Prostate gland (tissue), 2 donors: ENCODE measurements at regions not wholly inside any gene's neighbourhood (a gene's known extent, or its start where the extent isn't known, plus 50 kb on each side); places are given as distances from the start of the nearest gene placed in this dataset.

Experiments
- DNase-seq: peaks from one replicate; pipeline ENCODE4 v3.0.0-alpha.2; 2019; ENCODE audit warnings: low spot score
- H3K27ac ChIP-seq, 2 donors: fragments of 200-600 bp; sonication (generic); 2 replicates each; pipeline ENCODE4 v1.5.1; 2017 to 2019
- H3K27me3 ChIP-seq: fragments of 200-600 bp; sonication (generic); replicated peaks from 2 replicates; pipeline ENCODE4 v1.5.1; 2019; ENCODE audit not compliant: insufficient read depth
- H3K36me3 ChIP-seq, 2 donors: fragments of 200-600 bp; sonication (generic); 1 replicate in 1 of 2; 2 replicates in 1 of 2; pipeline versions ENCODE4 v1.5.1 to v1.8.1; 2017 to 2019
- H3K4me1 ChIP-seq: fragments of 200-600 bp; sonication (generic); replicated peaks from 2 replicates; pipeline ENCODE4 v1.5.1; 2019
- H3K4me3 ChIP-seq, 2 donors: fragments of 200-600 bp; sonication (generic); 2 replicates each; pipeline ENCODE4 v1.5.1; 2017 to 2019
- H3K9me3 ChIP-seq: fragments of 200-600 bp; sonication (generic); 2 replicates; pipeline ENCODE4 v1.5.1; 2017
- POLR2A ChIP-seq: fragments of 450-650 bp; IDR thresholded peaks from one replicate; pipeline ENCODE4 v1.6.1; 2016; ENCODE audit warnings: antibody characterized with exemption, mild to moderate bottlenecking
- POLR2AphosphoS5 ChIP-seq: sonication (generic); formaldehyde crosslinking; IDR thresholded peaks from one replicate; pipeline ENCODE4 v1.6.1; 2017; ENCODE audit warnings: antibody characterized with exemption
- WGBS: methylation state at CpG from one replicate; pipeline ENCODE4 v1.1.5; 2018; 5-methylcytosine and 5-hydroxymethylcytosine counted together
- intact Hi-C: fragments of 100-400 bp; cut with DNase I; formaldehyde crosslinking; loops from one replicate; pipeline ENCODE4 v1.14.2; 2022
- TF ChIP-seq, protein P1 (sequence below), 4 experiments: fragments of 200-600 bp in 2 of 4; fragments of 450-650 bp in 2 of 4; sonication (generic) in 2 of 4; IDR thresholded peaks; 1 replicate in 3 of 4; 2 replicates in 1 of 4; pipeline ENCODE4 v1.5.1; 2016 to 2019; ENCODE audit warnings: antibody characterized with exemption in 4 of 4, mild to moderate bottlenecking in 2 of 4, moderate library complexity in 2 of 4

DNA sequence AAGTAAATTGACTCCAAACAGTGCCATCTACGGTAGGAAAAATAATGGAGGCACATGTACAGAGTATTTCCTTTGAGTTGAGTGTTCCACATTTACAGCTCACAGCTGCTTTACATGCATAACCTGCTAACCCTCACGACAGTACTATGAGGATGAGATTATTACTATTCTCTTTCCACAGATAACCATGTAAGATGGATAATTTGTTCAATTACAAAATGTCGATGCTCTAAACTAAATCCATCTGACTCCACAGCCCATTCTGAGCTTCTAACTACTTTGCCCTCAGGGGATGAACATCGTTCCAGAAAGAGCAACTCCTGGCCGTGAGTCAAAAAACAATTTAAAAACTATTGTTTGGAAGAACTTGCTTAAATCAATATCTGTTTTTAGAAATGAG is 330.4 kb upstream of the NWD2 start:
- intact Hi-C loops, result no loop called here
- Histone ChIP-seq H3K9me3 (no peaks in the 10 kb centered on the region), H3K4me3 (no peak overlapping the region), H3K4me1 (no peaks in the 10 kb centered on the region), H3K27me3 (no peaks in the 10 kb centered on the region), H3K27ac (no peak overlapping the region), H3K36me3 (no peaks in the 10 kb centered on the region)
- no peak for DNase-seq
- WGBS, result 37% methylated on average over 5 of the region's 5 CpGs
- TF ChIP-seq, protein P1, sequence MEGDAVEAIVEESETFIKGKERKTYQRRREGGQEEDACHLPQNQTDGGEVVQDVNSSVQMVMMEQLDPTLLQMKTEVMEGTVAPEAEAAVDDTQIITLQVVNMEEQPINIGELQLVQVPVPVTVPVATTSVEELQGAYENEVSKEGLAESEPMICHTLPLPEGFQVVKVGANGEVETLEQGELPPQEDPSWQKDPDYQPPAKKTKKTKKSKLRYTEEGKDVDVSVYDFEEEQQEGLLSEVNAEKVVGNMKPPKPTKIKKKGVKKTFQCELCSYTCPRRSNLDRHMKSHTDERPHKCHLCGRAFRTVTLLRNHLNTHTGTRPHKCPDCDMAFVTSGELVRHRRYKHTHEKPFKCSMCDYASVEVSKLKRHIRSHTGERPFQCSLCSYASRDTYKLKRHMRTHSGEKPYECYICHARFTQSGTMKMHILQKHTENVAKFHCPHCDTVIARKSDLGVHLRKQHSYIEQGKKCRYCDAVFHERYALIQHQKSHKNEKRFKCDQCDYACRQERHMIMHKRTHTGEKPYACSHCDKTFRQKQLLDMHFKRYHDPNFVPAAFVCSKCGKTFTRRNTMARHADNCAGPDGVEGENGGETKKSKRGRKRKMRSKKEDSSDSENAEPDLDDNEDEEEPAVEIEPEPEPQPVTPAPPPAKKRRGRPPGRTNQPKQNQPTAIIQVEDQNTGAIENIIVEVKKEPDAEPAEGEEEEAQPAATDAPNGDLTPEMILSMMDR (IDR thresholded peaks at IDR 0.05), result no peak
- TF ChIP-seq POLR2A (no peak), POLR2AphosphoS5 (no peak)

DNA sequence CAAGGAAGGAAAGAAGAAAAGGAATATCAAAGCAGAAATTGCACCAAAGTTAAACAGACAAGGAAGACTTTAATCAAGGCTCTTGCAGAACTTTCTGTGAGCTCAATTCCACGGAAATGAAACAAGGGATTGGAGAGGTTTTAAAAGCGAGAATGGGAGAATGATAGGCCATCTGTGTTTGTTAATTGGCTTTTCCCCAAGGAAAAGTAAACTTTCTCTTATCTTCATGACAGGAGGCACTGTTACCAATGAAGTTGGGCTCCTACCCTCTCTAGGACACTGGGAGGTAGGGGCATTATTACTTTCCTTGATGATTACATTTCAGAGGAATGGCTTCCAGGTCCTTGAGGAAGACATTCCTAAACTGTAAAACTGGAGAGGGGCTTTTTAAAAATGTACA is 328.8 kb upstream of the NWD2 start:
- H3K27ac ChIP-seq, result no peak overlapping the region
- no peak overlapping the region for H3K4me3 ChIP-seq
- WGBS, result 34% methylated on average over 2 of the region's 2 CpGs
- intact Hi-C loops, result no loop called here
- no peaks in the 10 kb centered on the region for H3K9me3 ChIP-seq
- no peak for DNase-seq
- no peaks in the 10 kb centered on the region for H3K36me3 ChIP-seq
- TF ChIP-seq POLR2A, result no peak
- no peak for TF ChIP-seq POLR2AphosphoS5
- TF ChIP-seq, protein P1 (IDR thresholded peaks at IDR 0.05), result no peak
- no peaks in the 10 kb centered on the region for H3K27me3 ChIP-seq
- H3K4me1 ChIP-seq, result no peaks in the 10 kb centered on the region

DNA sequence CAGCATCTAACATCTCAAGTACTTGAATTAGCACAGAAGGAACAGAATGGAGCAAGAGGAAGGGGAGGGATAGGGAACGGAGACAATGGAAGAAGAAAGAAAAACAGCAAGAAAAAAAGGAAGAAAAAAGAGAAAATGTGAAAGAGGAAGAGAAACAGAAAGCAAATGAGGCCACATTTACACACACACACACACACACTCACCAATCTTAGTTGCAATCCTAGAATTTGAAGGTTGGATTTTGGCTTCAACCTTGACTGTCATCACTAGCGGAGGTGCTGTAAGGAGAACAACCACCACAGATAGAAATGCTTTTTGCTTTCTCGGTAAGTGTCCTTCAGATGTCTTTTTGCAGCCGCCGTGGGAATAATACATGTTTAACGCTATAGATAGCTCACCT is 327.1 kb upstream of the NWD2 start:
- H3K4me3 ChIP-seq, result no peak overlapping the region
- H3K27me3 ChIP-seq, result no peaks in the 10 kb centered on the region
- no peaks in the 10 kb centered on the region for H3K4me1 ChIP-seq
- no peak for DNase-seq
- H3K27ac ChIP-seq, result no peak overlapping the region
- H3K36me3 ChIP-seq, result no peaks in the 10 kb centered on the region
- TF ChIP-seq POLR2AphosphoS5, result no peak
- no peak for TF ChIP-seq POLR2A
- TF ChIP-seq, protein P1 (IDR thresholded peaks at IDR 0.05), result no peak
- no peaks in the 10 kb centered on the region for H3K9me3 ChIP-seq
- intact Hi-C loops, result no loop called here
- WGBS, result 91% methylated on average over 6 of the region's 6 CpGs

DNA sequence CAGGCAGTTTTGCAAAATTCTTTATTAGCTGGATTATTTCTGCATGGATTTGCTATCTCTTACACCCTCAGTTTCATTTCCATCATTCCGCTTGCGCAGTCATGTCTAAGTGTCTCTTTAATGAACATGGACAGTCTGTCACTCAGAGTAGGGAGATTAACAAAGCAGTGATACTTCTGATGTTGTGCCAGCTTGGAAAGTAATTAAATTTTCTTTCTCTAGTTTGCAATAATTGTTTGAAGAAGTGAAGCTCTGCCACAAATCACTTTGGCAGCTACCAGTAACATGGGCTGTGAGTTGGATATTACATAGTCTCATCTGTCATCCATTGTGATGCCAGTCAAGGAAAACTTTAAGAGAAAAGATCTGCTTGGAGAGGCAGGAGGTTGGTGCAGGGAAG is 324.8 kb upstream of the NWD2 start:
- Histone ChIP-seq H3K27ac (no peak overlapping the region), H3K4me1 (no peaks in the 10 kb centered on the region), H3K27me3 (no peaks in the 10 kb centered on the region), H3K9me3 (no peaks in the 10 kb centered on the region), H3K36me3 (no peaks in the 10 kb centered on the region), H3K4me3 (no peak overlapping the region)
- no peak for DNase-seq
- WGBS, result 52% methylated on average over 2 of the region's 2 CpGs
- intact Hi-C loops, result no loop called here
- TF ChIP-seq POLR2AphosphoS5 (no peak), POLR2A (no peak)
- TF ChIP-seq, protein P1 (IDR thresholded peaks at IDR 0.05), result no peak

DNA sequence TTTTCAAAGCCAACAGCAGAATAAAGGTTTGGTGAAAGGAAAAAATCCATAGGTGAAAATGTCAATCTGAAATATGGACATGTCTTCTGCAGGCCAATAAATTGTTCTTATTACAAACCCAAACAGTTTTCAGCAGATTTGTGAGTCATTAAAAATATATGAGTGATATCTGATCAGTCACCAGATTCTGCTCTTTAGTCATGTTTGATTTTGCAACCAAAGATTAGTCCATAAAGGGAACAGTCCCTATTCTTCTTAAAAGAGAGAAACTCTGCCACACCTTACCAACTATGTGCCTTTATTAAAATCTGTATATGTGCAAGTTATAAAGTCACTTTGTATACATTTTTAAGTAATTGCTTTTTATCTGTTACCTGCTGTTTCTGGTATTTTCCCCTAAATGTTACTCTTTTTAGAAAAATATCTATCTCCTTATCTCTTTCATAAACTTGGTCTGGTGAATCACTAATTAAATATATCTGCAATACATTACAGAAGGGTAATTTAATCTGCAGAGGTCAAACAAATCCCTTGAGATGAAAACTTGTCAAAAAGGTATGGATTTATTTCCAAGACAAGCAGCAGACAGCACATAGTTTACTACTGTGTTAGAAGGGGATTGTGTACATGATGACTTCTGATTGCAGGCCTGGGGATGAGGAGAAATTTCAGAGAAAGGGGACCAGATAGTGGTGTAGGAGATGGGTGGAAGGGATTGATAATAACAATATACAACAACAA is 322.9 kb upstream of the NWD2 start:
- no peaks in the 10 kb centered on the region for H3K36me3 ChIP-seq

More for the DNA sequence above, 322.9 kb upstream of the NWD2 start:
- H3K27ac ChIP-seq, result no peak overlapping the region
- no peak overlapping the region for H3K4me3 ChIP-seq
- intact Hi-C loops, result no loop called here
- H3K9me3 ChIP-seq, result no peaks in the 10 kb centered on the region
- DNase-seq, result no peak
- no peaks in the 10 kb centered on the region for H3K27me3 ChIP-seq
- TF ChIP-seq, protein P1 (IDR thresholded peaks at IDR 0.05), result no peak
- TF ChIP-seq POLR2A, result no peak
- no peak for TF ChIP-seq POLR2AphosphoS5
- no peaks in the 10 kb centered on the region for H3K4me1 ChIP-seq
